GM23248 (cell line): ENCODE measurements at regions not wholly inside any gene's neighbourhood (a gene's known extent, or its start where the extent isn't known, plus 50 kb on each side); places are given as distances from the start of the nearest gene placed in this dataset.

Experiments used
- DNase-seq: peaks from one replicate; pipeline ENCODE4 v3.0.0-alpha.2; 2015
- H2AFZ ChIP-seq: fragments of 200-600 bp; sonication (generic); 2 replicates; pipeline ENCODE4 v1.6.1; 2016; ENCODE audit warnings: antibody characterized with exemption
- H3F3A ChIP-seq: fragments of 200-600 bp; sonication (generic); 2 replicates; pipeline ENCODE4 v1.6.1; 2016; ENCODE audit warnings: mild to moderate bottlenecking, antibody characterized with exemption, mixed run types; ENCODE audit not compliant: insufficient read depth
- H3K27ac ChIP-seq: fragments of 200-600 bp; sonication (generic); 2 replicates; pipeline ENCODE4 v1.5.1; 2016; ENCODE audit warnings: mild to moderate bottlenecking
- H3K27me3 ChIP-seq: fragments of 200-600 bp; sonication (generic); replicated peaks from 2 replicates; pipeline ENCODE4 v1.6.1; 2016; ENCODE audit warnings: mild to moderate bottlenecking; ENCODE audit not compliant: insufficient read depth
- H3K36me3 ChIP-seq: fragments of 200-600 bp; sonication (generic); 2 replicates; pipeline ENCODE4 v1.6.1; 2016; ENCODE audit warnings: low read depth, mild to moderate bottlenecking
- H3K4me1 ChIP-seq: fragments of 200-600 bp; sonication (generic); 2 replicates; pipeline ENCODE4 v1.6.1; 2016; ENCODE audit warnings: mild to moderate bottlenecking; ENCODE audit not compliant: insufficient read depth
- H3K4me2 ChIP-seq: fragments of 200-600 bp; sonication (generic); one replicate; pipeline ENCODE4 v1.6.1; 2016; ENCODE audit warnings: mild to moderate bottlenecking; ENCODE audit not compliant: unreplicated experiment
- H3K4me3 ChIP-seq: fragments of 200-600 bp; sonication (generic); 2 replicates; pipeline ENCODE4 v1.5.1; 2016; ENCODE audit warnings: mild to moderate bottlenecking
- H3K79me2 ChIP-seq: fragments of 200-600 bp; sonication (generic); 2 replicates; pipeline ENCODE4 v1.6.1; 2016; ENCODE audit warnings: mild to moderate bottlenecking; ENCODE audit not compliant: insufficient read depth
- H3K9ac ChIP-seq: fragments of 200-600 bp; sonication (generic); 2 replicates; pipeline ENCODE4 v1.6.1; 2016; ENCODE audit warnings: mild to moderate bottlenecking
- H3K9me2 ChIP-seq: fragments of 200-600 bp; sonication (generic); 2 replicates; pipeline ENCODE4 v1.6.1; 2016; ENCODE audit warnings: mixed run types, mild to moderate bottlenecking, moderate library complexity; ENCODE audit not compliant: insufficient read depth
- H3K9me3 ChIP-seq: fragments of 200-600 bp; sonication (generic); one replicate; pipeline ENCODE4 v1.6.1; 2017; ENCODE audit warnings: low read depth
- H4K20me1 ChIP-seq: fragments of 200-600 bp; sonication (generic); 2 replicates; pipeline ENCODE4 v1.6.0; 2016; ENCODE audit not compliant: insufficient read depth
- EZH2 ChIP-seq: fragments of 200-600 bp; sonication (generic); IDR thresholded peaks from 2 replicates; pipeline ENCODE4 v1.6.1; 2018; ENCODE audit warnings: antibody characterized with exemption, mild to moderate bottlenecking; ENCODE audit not compliant: insufficient read depth, poor library complexity, severe bottlenecking
- EZH2phosphoT487 ChIP-seq: fragments of 200-600 bp; sonication (generic); IDR thresholded peaks from 2 replicates; pipeline ENCODE4 v1.6.1; 2018; ENCODE audit warnings: antibody characterized with exemption, moderate library complexity, mild to moderate bottlenecking, low read depth; ENCODE audit not compliant: insufficient read depth
- WGBS, 2 experiments: methylation state at CpG; one replicate each; pipeline ENCODE4 v1.1.6; 2015 to 2017; ENCODE audit warnings: low lambda C conversion rate in 2 of 2, low coverage in 1 of 2; ENCODE audit errors: missing lambda C conversion rate in 2 of 2; 5-methylcytosine and 5-hydroxymethylcytosine counted together
- in situ Hi-C: fragments of 300-500 bp; cut with MboI; formaldehyde crosslinking; loops from 2 replicates; pipeline ENCODE4 v1.15.0; 2020

GRCh38 chr2:128496700-128497099, 178.0 kb upstream of the HS6ST1 start:
- in situ Hi-C loops, result no loop called here
- 66 to 72% methylated on average over 2 of the region's 2 CpGs for WGBS, 2 experiments

GRCh38 chr2:128497461-128497860, 178.8 kb upstream of the HS6ST1 start:
- Histone ChIP-seq H2AFZ (no peak overlapping the region), H3K4me2 (no peak overlapping the region), H3K79me2 (no peaks in the 10 kb centered on the region), H3K9ac (no peak overlapping the region), H3K4me1 (no peaks in the 10 kb centered on the region), H3K9me3 (no peaks in the 10 kb centered on the region), H3K27ac (no peak overlapping the region), H4K20me1 (no peaks in the 10 kb centered on the region), H3F3A (no peaks in the 10 kb centered on the region), H3K27me3 (no peaks in the 10 kb centered on the region), H3K4me3 (no peak overlapping the region), H3K36me3 (no peaks in the 10 kb centered on the region), H3K9me2 (no peaks in the 10 kb centered on the region)
- TF ChIP-seq EZH2 (no peak), EZH2phosphoT487 (no peak)
- no peak for DNase-seq
- 82 to 85% methylated on average over 5 of the region's 5 CpGs for WGBS, 2 experiments
- in situ Hi-C loops, result no loop called here

More at GRCh38 chr2:128496700-128497099, 178.0 kb upstream of the HS6ST1 start:
- no peak overlapping the region for H3K9ac ChIP-seq
- H3K9me2 ChIP-seq, result no peaks in the 10 kb centered on the region
- no peaks in the 10 kb centered on the region for H3K79me2 ChIP-seq
- H2AFZ ChIP-seq, result no peak overlapping the region
- DNase-seq, result no peak
- H3K4me2 ChIP-seq, result no peak overlapping the region
- TF ChIP-seq EZH2, result no peak
- TF ChIP-seq EZH2phosphoT487, result no peak
- no peaks in the 10 kb centered on the region for H3K9me3 ChIP-seq
- no peak overlapping the region for H3K4me3 ChIP-seq
- no peaks in the 10 kb centered on the region for H3F3A ChIP-seq
- no peak overlapping the region for H3K27ac ChIP-seq
- H3K27me3 ChIP-seq, result no peaks in the 10 kb centered on the region
- no peaks in the 10 kb centered on the region for H4K20me1 ChIP-seq
- no peaks in the 10 kb centered on the region for H3K36me3 ChIP-seq
- no peaks in the 10 kb centered on the region for H3K4me1 ChIP-seq

- no peak for DNase-seq
- Histone ChIP-seq H3K4me1 (no peaks in the 10 kb centered on the region), H3K36me3 (no peaks in the 10 kb centered on the region), H3K4me3 (no peak overlapping the region), H3K27ac (no peak overlapping the region), H2AFZ (no peak overlapping the region), H4K20me1 (no peaks in the 10 kb centered on the region), H3K27me3 (no peaks in the 10 kb centered on the region), H3K9ac (no peak overlapping the region), H3K4me2 (no peak overlapping the region), H3K9me2 (no peaks in the 10 kb centered on the region), H3K79me2 (no peaks in the 10 kb centered on the region), H3K9me3 (no peaks in the 10 kb centered on the region), H3F3A (no peaks in the 10 kb centered on the region)
- in situ Hi-C loops, result no loop called here
- TF ChIP-seq EZH2, result no peak
- no peak for TF ChIP-seq EZH2phosphoT487
- 91 to 98% methylated on average over 8 of the region's 8 CpGs for WGBS, 2 experiments
Measured at GRCh38 chr2:128498086-128498485, 179.4 kb upstream of the HS6ST1 start.

- Histone ChIP-seq H3K9ac (no peak overlapping the region), H3K27ac (no peak overlapping the region), H3F3A (no peaks in the 10 kb centered on the region), H3K9me3 (no peaks in the 10 kb centered on the region), H3K4me2 (no peak overlapping the region), H3K4me1 (no peaks in the 10 kb centered on the region), H3K79me2 (no peaks in the 10 kb centered on the region), H4K20me1 (no peaks in the 10 kb centered on the region), H3K9me2 (no peaks in the 10 kb centered on the region), H2AFZ (no peak overlapping the region), H3K4me3 (no peak overlapping the region), H3K36me3 (no peaks in the 10 kb centered on the region), H3K27me3 (no peaks in the 10 kb centered on the region)
- 54 to 66% methylated on average over 5 of the region's 5 CpGs for WGBS, 2 experiments
- in situ Hi-C loops, result no loop called here
- TF ChIP-seq EZH2, result no peak
- no peak for TF ChIP-seq EZH2phosphoT487
- no peak for DNase-seq
Measured at GRCh38 chr2:128498589-128498988, 179.9 kb upstream of the HS6ST1 start.

GRCh38 chr2:128499367-128500137, 180.9 kb upstream of the HS6ST1 start:
- no peak for TF ChIP-seq EZH2
- no peak for TF ChIP-seq EZH2phosphoT487
- Histone ChIP-seq H3K4me1 (no peaks in the 10 kb centered on the region), H4K20me1 (no peaks in the 10 kb centered on the region), H3K4me3 (no peak overlapping the region), H3K9ac (no peak overlapping the region), H2AFZ (no peak overlapping the region), H3K79me2 (no peaks in the 10 kb centered on the region), H3K27ac (no peak overlapping the region), H3K4me2 (no peak overlapping the region), H3K9me3 (no peaks in the 10 kb centered on the region), H3K27me3 (no peaks in the 10 kb centered on the region), H3F3A (no peaks in the 10 kb centered on the region), H3K36me3 (no peaks in the 10 kb centered on the region), H3K9me2 (no peaks in the 10 kb centered on the region)
- in situ Hi-C loops, result no loop called here
- 79 to 80% methylated on average over 17 of the region's 17 CpGs for WGBS, 2 experiments
- no peak for DNase-seq
